OCI-M1 (cell line): ENCODE measurements at regions not wholly inside any gene's neighbourhood (a gene's known extent, or its start where the extent isn't known, plus 50 kb on each side); places are given as distances from the start of the nearest gene placed in this dataset.

Experiments used
- DNase-seq: peaks from one replicate; lab custom pipeline; 2025; lab: John Stamatoyannopoulos, UW

- no peak for DNase-seq
These were observed 2312.6 kb downstream of the PCDH9 start for GRCh38 chr13:64917566-64917965.

GRCh38 chr13:64912141-64912540 is 2318.0 kb downstream of the PCDH9 start:
- DNase-seq = no peak

DNA sequence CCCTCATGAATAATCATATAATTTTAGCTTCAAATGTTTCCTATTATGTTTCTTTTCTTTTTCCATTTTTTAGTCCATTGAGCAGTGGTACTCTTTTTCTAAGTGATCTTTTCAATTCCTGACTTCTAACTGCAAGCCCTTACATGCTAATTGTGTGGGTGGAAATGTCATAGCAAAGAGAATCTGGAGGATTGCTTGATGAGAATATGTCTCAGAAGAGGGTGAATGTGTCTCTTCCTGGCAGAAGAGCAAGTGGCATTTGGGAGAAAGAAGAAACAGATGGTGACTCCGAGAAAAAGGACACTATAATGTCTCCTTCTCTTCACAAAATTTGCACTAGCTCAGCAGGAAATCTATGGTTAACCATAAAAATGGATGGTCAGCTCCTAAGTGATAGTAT is 2320.0 kb downstream of the PCDH9 start:
- DNase-seq = no peak

DNA sequence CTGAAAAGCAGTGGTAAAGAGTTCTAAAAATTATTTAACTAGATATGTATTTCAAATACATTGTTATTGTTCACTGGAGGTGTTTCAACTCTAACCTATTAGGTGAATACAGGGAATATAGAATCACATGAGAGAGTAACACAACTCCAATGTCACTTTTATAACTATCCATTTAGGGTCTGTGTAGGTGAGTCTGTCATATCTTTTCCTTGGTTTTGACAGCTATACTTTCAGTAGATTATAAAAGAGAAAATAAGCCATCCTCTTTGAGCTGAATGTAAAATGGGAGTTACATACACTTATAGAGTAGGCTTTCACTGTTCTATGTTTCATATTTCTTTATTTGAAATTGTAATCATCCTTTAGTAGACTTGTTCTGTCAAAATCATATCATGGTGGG is 2321.0 kb downstream of the PCDH9 start:
- no peak for DNase-seq

DNA sequence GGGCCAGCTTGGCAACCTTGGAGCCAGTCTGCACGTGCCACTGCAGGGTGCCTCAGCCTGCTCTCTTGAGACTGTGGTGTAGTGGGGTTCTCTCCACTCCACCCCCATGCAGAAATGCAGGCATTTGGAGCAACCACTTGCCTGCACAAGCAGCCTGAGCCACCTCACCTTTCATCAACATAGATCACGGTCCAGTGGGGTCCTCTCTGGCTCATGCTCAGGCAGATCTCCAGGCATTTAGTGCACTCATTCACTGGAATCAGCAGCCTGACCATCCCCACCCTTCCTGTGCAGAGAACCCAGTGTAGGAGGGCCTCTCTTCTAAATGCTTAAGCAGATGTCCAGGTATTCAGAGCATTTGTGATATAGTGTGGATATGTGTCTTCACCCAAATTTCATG is 2330.1 kb downstream of the PCDH9 start:
- no peak for DNase-seq

DNA sequence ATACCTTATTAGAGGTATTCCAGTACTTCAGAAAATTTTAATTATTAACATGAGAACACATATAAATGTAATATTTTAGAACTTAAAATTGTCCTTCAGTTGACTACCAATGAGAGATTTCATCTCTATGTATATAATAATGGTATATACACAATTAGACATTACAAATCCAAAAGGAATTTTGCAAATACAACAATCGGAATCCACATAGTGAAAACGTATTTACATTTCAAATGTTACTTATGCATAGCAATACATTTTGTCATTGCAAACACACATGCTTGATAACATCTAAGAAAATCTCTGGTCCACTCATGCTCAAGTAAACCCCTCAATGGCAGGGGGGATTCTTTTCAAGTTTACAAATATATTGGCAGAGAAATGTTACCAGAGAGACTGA is 2345.2 kb downstream of the PCDH9 start:
- DNase-seq = no peak

- no peak for DNase-seq
These were observed 2353.0 kb downstream of the PCDH9 start for GRCh38 chr13:64877176-64877575.

DNA sequence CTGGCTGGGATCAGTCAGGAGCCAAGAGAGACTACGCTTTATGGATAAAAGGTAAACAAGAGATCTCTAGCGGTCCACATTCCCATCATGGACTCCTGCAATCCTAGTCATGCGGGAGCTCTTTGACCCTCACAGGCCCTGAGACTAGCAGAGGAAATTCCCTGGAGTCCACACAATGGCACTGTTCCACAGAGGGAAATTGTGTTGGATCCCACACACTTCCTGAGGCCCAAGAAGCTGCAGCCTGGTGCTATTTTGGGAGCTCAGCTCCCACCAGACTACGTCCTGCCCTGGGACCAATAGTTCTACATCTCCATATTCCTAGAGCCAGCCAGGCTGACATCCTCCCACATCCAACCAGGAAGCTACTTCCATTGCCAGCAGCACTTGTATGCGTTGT is 2358.4 kb downstream of the PCDH9 start:
- no peak for DNase-seq

GRCh38 chr13:64869539-64869938 is 2360.6 kb downstream of the PCDH9 start:
- DNase-seq = no peak

DNA sequence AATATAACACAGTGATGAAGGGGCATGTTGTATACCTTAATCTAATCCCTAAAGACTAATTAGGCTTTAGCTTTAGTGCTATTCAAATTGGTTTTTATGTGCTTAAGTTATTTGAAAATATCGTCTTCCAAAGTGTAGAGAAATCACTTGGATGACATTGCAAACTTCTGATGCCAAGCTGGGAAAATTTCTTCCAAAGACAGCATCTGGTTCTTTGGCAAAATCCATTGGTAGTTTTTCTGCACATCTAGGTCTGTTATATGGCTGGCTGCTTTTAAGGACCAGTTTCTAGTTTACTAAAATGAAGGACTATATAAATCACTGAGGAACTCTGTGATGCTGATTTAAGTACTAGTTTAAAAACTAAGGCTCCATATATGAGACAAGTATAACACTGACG is 2362.3 kb downstream of the PCDH9 start:
- DNase-seq = no peak

- DNase-seq = no peak
These were observed 2363.8 kb downstream of the PCDH9 start for GRCh38 chr13:64866331-64866730.

GRCh38 chr13:64855506-64855905 is 2374.6 kb downstream of the PCDH9 start:
- DNase-seq = peak; percentile 83

GRCh38 chr13:64850017-64850416 is 2380.1 kb downstream of the PCDH9 start:
- DNase-seq = no peak

DNA sequence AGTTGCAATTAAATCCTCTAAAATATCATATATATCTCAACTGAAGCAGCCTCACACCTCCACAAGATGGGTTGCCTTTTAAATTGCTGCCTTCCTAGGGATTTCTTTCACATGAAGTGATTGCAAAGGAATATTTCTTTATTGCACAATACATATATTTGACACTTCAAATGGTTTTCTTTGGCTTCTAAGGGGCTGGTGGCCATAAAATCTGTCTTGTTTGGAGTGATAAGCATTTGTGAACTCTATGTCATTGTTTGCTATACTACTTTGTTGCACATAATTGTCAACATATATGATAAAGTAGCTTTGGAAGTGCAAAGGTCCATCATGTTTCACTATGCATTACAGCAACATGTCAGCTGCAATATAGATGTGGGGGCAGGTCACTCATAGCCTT is 2380.9 kb downstream of the PCDH9 start:
- DNase-seq = no peak

DNA sequence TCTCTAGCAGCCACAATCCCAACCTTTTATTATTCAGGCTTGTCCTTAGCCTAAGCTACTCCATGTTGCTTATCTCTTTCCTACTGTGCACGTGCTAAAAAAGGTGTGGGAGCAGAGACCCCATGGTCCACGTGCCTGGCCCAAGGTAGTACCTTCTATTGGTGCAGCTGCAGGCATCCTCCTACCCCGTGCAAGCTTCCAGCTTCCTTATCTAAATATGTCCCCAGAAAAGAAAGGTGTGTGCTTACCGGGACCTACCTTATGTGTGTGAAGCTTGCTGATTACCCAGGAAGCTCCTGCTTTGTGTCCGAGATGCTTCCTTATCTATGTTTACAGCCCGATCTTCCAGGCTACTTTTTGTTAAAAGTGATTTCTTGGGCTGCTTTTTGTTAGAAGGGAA is 2382.4 kb downstream of the PCDH9 start:
- no peak for DNase-seq

DNA sequence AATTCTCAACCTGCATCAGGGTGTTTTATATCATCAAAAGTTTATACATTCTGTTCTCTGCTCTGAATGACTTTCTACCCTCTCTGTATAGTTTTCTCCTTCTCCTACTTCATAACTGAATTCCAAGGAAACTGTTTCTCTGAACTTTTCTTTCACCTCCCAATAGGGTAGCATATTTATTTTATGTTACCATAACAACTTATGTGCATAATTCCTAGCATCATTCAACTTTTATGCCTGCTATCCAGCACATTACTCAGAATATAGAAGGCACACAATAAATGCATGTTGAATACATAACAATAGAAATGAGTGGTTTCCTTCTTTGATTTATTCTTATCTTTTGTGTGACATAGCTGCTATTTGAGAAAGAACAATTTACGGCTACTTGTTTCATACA is 2385.0 kb downstream of the PCDH9 start:
- DNase-seq = no peak

GRCh38 chr13:64819081-64819480 is 2411.1 kb downstream of the PCDH9 start:
- DNase-seq = peak; percentile 3

DNA sequence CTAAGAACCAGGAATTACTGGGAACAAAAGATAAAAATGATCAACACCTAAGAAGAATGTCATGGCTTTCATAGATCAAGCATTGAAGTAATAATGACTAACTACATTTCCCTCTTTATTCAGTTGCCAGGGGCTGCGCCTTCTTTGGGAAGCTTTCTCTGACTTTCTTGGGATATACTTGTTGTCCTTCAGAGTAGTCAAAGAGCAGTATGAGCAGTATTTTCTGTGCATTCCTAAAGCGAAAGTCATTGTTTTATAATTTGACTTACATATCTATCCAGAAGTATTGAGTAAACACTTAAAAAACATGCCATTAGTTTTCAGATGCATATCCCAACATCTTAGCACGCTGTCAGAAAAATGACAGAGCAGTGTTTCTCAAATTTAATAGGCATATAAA is 2412.4 kb downstream of the PCDH9 start:
- no peak for DNase-seq

DNA sequence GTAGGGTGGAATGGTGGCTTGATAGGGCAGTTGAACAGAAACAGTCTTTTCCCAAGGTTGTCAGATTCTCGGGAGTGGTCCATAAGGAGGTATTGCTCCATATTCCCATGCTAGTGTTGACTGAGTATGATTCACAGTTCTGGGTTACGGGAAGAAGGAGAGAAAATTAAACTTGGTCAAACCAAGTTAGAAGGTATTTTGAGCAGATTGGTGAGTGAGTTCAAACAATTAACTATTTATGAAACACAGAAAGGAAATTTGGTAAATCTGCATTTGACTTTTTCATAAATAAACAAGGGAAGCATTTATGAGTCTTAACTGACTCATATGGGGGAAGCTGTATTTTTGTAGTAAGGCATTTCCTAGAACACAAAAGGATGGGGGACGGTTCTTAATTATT is 2419.4 kb downstream of the PCDH9 start:
- no peak for DNase-seq

- DNase-seq = no peak
These were observed 2421.4 kb downstream of the PCDH9 start for GRCh38 chr13:64808704-64809103.

DNA sequence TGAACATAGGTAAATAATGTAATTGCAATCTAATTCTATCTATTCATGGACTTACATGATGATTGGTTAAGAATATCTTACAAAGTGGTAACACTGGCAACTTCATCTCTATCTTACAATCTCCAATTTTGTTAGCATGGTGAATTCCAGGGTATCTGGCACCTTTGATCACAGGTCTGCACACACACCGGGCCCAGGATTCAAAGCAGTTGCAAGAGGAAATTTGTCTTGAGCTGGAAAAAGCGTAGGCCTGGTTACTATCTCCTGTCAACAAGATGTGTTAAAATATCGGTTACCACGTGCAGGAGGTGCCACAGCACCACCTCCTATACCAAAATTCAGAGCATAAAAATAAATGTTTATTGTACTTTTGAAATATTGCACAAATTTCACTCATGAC is 2428.4 kb downstream of the PCDH9 start:
- DNase-seq = no peak

- DNase-seq = no peak
These were observed 2431.7 kb downstream of the PCDH9 start for GRCh38 chr13:64798422-64798821.

GRCh38 chr13:64793592-64793991 is 2436.5 kb downstream of the PCDH9 start:
- no peak for DNase-seq

DNA sequence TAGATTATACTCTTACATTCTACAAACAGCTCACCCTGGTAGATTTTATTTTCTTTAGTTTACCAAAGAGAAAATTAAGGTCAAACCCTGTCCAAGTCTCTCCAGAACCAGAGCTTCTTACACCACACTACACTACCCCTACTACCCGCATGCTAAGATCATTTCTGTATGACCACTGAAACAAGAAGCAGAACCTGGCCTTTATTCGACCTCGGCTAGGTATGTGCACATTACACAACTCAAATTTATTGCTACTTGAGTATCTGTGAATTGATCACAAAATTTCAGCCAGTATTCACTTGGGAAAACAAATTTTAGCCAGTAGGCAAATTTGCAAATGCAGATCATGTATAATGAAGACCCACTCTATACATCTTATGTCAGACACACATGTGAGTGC is 2437.0 kb downstream of the PCDH9 start:
- DNase-seq = no peak

- no peak for DNase-seq
These were observed 2438.8 kb downstream of the PCDH9 start for GRCh38 chr13:64791373-64791772.
